ENCODE measurements at regions not wholly inside any gene's neighbourhood (a gene's known extent, or its start where the extent isn't known, plus 50 kb on each side); places are given as distances from the start of the nearest gene placed in this dataset.
"Not testable (repeated sequence)": the region's sequence is repeated elsewhere in the genome, so short reads cannot be mapped to it uniquely, and the experiment has no call there.

- not testable (repeated sequence) for H3F3A ChIP-seq (ENCODE audit: insufficient read depth); H2AFZ ChIP-seq (ENCODE audit: low read depth, low read length, severe bottlenecking); H3K4me2 ChIP-seq (ENCODE audit: low read depth, low read length, poor library complexity, severe bottlenecking)
These were observed 79.1 kb downstream of the NPIPB5 start for GRCh38 chr16:22589757-22590156.

GRCh38 chr16:22596445-22597045, 85.9 kb downstream of the NPIPB5 start:
- H3F3A ChIP-seq (ENCODE audit: insufficient read depth); H3K27me3 ChIP-seq (ENCODE audit: low read length); H3K27ac ChIP-seq (ENCODE audit: low read depth, low read length); H3K79me2 ChIP-seq (ENCODE audit: insufficient read depth, low read length); H3K9me3 ChIP-seq (ENCODE audit: insufficient read depth, low read length); H3K4me2 ChIP-seq (ENCODE audit: low read depth, low read length, poor library complexity, severe bottlenecking); H3K36me3 ChIP-seq (ENCODE audit: low read length); H3K9me2 ChIP-seq (replicated peaks; ENCODE audit: insufficient read depth, low read length); H4K20me1 ChIP-seq (ENCODE audit: low read depth, low read length); H2AFZ ChIP-seq (ENCODE audit: low read depth, low read length, severe bottlenecking); H3K9ac ChIP-seq (ENCODE audit: low read length); H3K4me3 ChIP-seq (ENCODE audit: insufficient read depth, low read length, poor library complexity, severe bottlenecking): not testable (repeated sequence)

More at GRCh38 chr16:22589757-22590156, 79.1 kb downstream of the NPIPB5 start:
- not testable (repeated sequence) for H3K9me3 ChIP-seq (ENCODE audit: insufficient read depth, low read length); H3K27ac ChIP-seq (ENCODE audit: low read depth, low read length); H3K4me3 ChIP-seq (ENCODE audit: insufficient read depth, low read length, poor library complexity, severe bottlenecking); H3K36me3 ChIP-seq (ENCODE audit: low read length); H3K9me2 ChIP-seq (replicated peaks; ENCODE audit: insufficient read depth, low read length); H3K27me3 ChIP-seq (ENCODE audit: low read length); H3K9ac ChIP-seq (ENCODE audit: low read length); H3K79me2 ChIP-seq (ENCODE audit: insufficient read depth, low read length); H4K20me1 ChIP-seq (ENCODE audit: low read depth, low read length)

GRCh38 chr16:22603744-22604143, 93.1 kb downstream of the NPIPB5 start:
- not testable (repeated sequence) for H4K20me1 ChIP-seq (ENCODE audit: low read depth, low read length); H3K36me3 ChIP-seq (ENCODE audit: low read length); H3K9ac ChIP-seq (ENCODE audit: low read length); H3K79me2 ChIP-seq (ENCODE audit: insufficient read depth, low read length); H3K4me2 ChIP-seq (ENCODE audit: low read depth, low read length, poor library complexity, severe bottlenecking); H3F3A ChIP-seq (ENCODE audit: insufficient read depth); H3K9me3 ChIP-seq (ENCODE audit: insufficient read depth, low read length); H3K4me3 ChIP-seq (ENCODE audit: insufficient read depth, low read length, poor library complexity, severe bottlenecking); H3K27me3 ChIP-seq (ENCODE audit: low read length); H2AFZ ChIP-seq (ENCODE audit: low read depth, low read length, severe bottlenecking); H3K27ac ChIP-seq (ENCODE audit: low read depth, low read length); H3K9me2 ChIP-seq (replicated peaks; ENCODE audit: insufficient read depth, low read length)

GRCh38 chr16:22606619-22607018, 95.9 kb downstream of the NPIPB5 start:
- H3K36me3 ChIP-seq (ENCODE audit: low read length); H3K27ac ChIP-seq (ENCODE audit: low read depth, low read length); H3K9me2 ChIP-seq (replicated peaks; ENCODE audit: insufficient read depth, low read length); H3K9ac ChIP-seq (ENCODE audit: low read length); H3K4me2 ChIP-seq (ENCODE audit: low read depth, low read length, poor library complexity, severe bottlenecking); H3K79me2 ChIP-seq (ENCODE audit: insufficient read depth, low read length); H4K20me1 ChIP-seq (ENCODE audit: low read depth, low read length); H3K9me3 ChIP-seq (ENCODE audit: insufficient read depth, low read length); H2AFZ ChIP-seq (ENCODE audit: low read depth, low read length, severe bottlenecking); H3K27me3 ChIP-seq (ENCODE audit: low read length); H3K4me3 ChIP-seq (ENCODE audit: insufficient read depth, low read length, poor library complexity, severe bottlenecking); H3F3A ChIP-seq (ENCODE audit: insufficient read depth): not testable (repeated sequence)

- H3K9me3 ChIP-seq (ENCODE audit: insufficient read depth, low read length); H3K27ac ChIP-seq (ENCODE audit: low read depth, low read length); H3K27me3 ChIP-seq (ENCODE audit: low read length); H3K36me3 ChIP-seq (ENCODE audit: low read length); H3K4me2 ChIP-seq (ENCODE audit: low read depth, low read length, poor library complexity, severe bottlenecking); H4K20me1 ChIP-seq (ENCODE audit: low read depth, low read length); H2AFZ ChIP-seq (ENCODE audit: low read depth, low read length, severe bottlenecking); H3K9ac ChIP-seq (ENCODE audit: low read length); H3K4me3 ChIP-seq (ENCODE audit: insufficient read depth, low read length, poor library complexity, severe bottlenecking); H3F3A ChIP-seq (ENCODE audit: insufficient read depth); H3K79me2 ChIP-seq (ENCODE audit: insufficient read depth, low read length); H3K9me2 ChIP-seq (replicated peaks; ENCODE audit: insufficient read depth, low read length): not testable (repeated sequence)
These were observed 99.1 kb downstream of the NPIPB5 start for GRCh38 chr16:22609798-22610197.

GRCh38 chr16:22611128-22611527, 100.4 kb downstream of the NPIPB5 start:
- H3K27ac ChIP-seq (ENCODE audit: low read depth, low read length); H3K27me3 ChIP-seq (ENCODE audit: low read length); H3K9me2 ChIP-seq (replicated peaks; ENCODE audit: insufficient read depth, low read length); H3F3A ChIP-seq (ENCODE audit: insufficient read depth); H3K36me3 ChIP-seq (ENCODE audit: low read length); H3K4me3 ChIP-seq (ENCODE audit: insufficient read depth, low read length, poor library complexity, severe bottlenecking); H3K9me3 ChIP-seq (ENCODE audit: insufficient read depth, low read length); H3K4me2 ChIP-seq (ENCODE audit: low read depth, low read length, poor library complexity, severe bottlenecking); H3K9ac ChIP-seq (ENCODE audit: low read length); H4K20me1 ChIP-seq (ENCODE audit: low read depth, low read length); H3K79me2 ChIP-seq (ENCODE audit: insufficient read depth, low read length); H2AFZ ChIP-seq (ENCODE audit: low read depth, low read length, severe bottlenecking): not testable (repeated sequence)
